ENCODE measurements at regions not wholly inside any gene's neighbourhood (a gene's known extent, or its start where the extent isn't known, plus 50 kb on each side); places are given as distances from the start of the nearest gene placed in this dataset.

GRCh38 chr2:213220967-213221603 is 63.2 kb upstream of the SPAG16 start:
- TF ChIP-seq CTCF (IDR thresholded peaks at IDR 0.05; ENCODE audit: low read depth, low read length): no peak
- no peaks in the 10 kb centered on the region for H3K36me3 ChIP-seq
- H3K9me3 ChIP-seq (ENCODE audit: low read depth): no peaks in the 10 kb centered on the region

GRCh38 chr2:213221957-213222356 is 62.3 kb upstream of the SPAG16 start:
- no peak for TF ChIP-seq CTCF (IDR thresholded peaks at IDR 0.05; ENCODE audit: low read depth, low read length)

More at GRCh38 chr2:213220967-213221603, 63.2 kb upstream of the SPAG16 start:
- Histone ChIP-seq H3K4me3 (no peak overlapping the region), H3K27me3 (no peaks in the 10 kb centered on the region), H3K4me1 (ENCODE audit: low read depth) (no peaks in the 10 kb centered on the region), H3K27ac (no peak overlapping the region)
- no peak for DNase-seq (ENCODE audit: low read depth in 1 of 2, low spot score in 1 of 2)

GRCh38 chr2:213224366-213224765 is 59.9 kb upstream of the SPAG16 start:
- H3K27me3 ChIP-seq: no peaks in the 10 kb centered on the region
- no peak overlapping the region for H3K27ac ChIP-seq
- H3K4me3 ChIP-seq: no peak overlapping the region
- H3K36me3 ChIP-seq: no peaks in the 10 kb centered on the region
- TF ChIP-seq CTCF (IDR thresholded peaks at IDR 0.05; ENCODE audit: low read depth, low read length): no peak
- H3K9me3 ChIP-seq (ENCODE audit: low read depth): no peaks in the 10 kb centered on the region
- DNase-seq (ENCODE audit: low read depth in 1 of 2, low spot score in 1 of 2): no peak
- no peaks in the 10 kb centered on the region for H3K4me1 ChIP-seq (ENCODE audit: low read depth)

More at GRCh38 chr2:213221957-213222356, 62.3 kb upstream of the SPAG16 start:
- no peaks in the 10 kb centered on the region for H3K27me3 ChIP-seq
- DNase-seq (ENCODE audit: low read depth in 1 of 2, low spot score in 1 of 2): peak in 1 of 2 donors; percentile 30
- H3K36me3 ChIP-seq: no peaks in the 10 kb centered on the region
- H3K4me3 ChIP-seq: no peak overlapping the region
- no peak overlapping the region for H3K27ac ChIP-seq
- H3K9me3 ChIP-seq (ENCODE audit: low read depth): no peaks in the 10 kb centered on the region
- H3K4me1 ChIP-seq (ENCODE audit: low read depth): no peaks in the 10 kb centered on the region

- Histone ChIP-seq H3K4me1 (ENCODE audit: low read depth) (no peaks in the 10 kb centered on the region), H3K9me3 (ENCODE audit: low read depth) (no peaks in the 10 kb centered on the region), H3K27me3 (no peaks in the 10 kb centered on the region), H3K36me3 (no peaks in the 10 kb centered on the region), H3K4me3 (no peak overlapping the region), H3K27ac (no peak overlapping the region)
- TF ChIP-seq CTCF (IDR thresholded peaks at IDR 0.05; ENCODE audit: low read depth, low read length): no peak
- no peak for DNase-seq (ENCODE audit: low read depth in 1 of 2, low spot score in 1 of 2)
These were observed 58.4 kb upstream of the SPAG16 start for GRCh38 chr2:213225866-213226265.

- Histone ChIP-seq H3K9me3 (ENCODE audit: low read depth) (no peaks in the 10 kb centered on the region), H3K4me3 (no peak overlapping the region), H3K27me3 (no peaks in the 10 kb centered on the region), H3K36me3 (no peaks in the 10 kb centered on the region), H3K4me1 (ENCODE audit: low read depth) (no peaks in the 10 kb centered on the region), H3K27ac (no peak overlapping the region)
- no peak for TF ChIP-seq CTCF (IDR thresholded peaks at IDR 0.05; ENCODE audit: low read depth, low read length)
- no peak for DNase-seq (ENCODE audit: low read depth in 1 of 2, low spot score in 1 of 2)
These were observed 56.8 kb upstream of the SPAG16 start for GRCh38 chr2:213227458-213227857.
